Breast epithelium (tissue), 4 donors: ENCODE measurements at regions not wholly inside any gene's neighbourhood (a gene's known extent, or its start where the extent isn't known, plus 50 kb on each side); places are given as distances from the start of the nearest gene placed in this dataset.

Experiments
- DNase-seq, 2 donors: peaks; one replicate each; pipeline ENCODE4 v3.0.0-alpha.2; 2019; ENCODE audit warnings: low spot score in 2 of 2
- H3K27ac ChIP-seq, 2 donors: fragments of 200-600 bp; sonication (generic) in 1 of 2; one replicate each; pipeline ENCODE4 v1.5.1; 2016 to 2019; ENCODE audit warnings: mild to moderate bottlenecking in 1 of 2
- H3K27me3 ChIP-seq, 2 donors: fragments of 200-600 bp; sonication (generic) in 1 of 2; one replicate each; pipeline versions ENCODE4 v1.5.1 to v1.6.0; 2017 to 2019; ENCODE audit warnings: control low read depth in 1 of 2, mild to moderate bottlenecking in 1 of 2
- H3K36me3 ChIP-seq: fragments of 200-600 bp; one replicate; pipeline ENCODE4 v1.5.1; 2019
- H3K4me1 ChIP-seq, 2 donors: fragments of 200-600 bp; sonication (generic); one replicate each; pipeline ENCODE4 v1.5.1; 2016 to 2019; ENCODE audit warnings: control low read depth in 1 of 2
- H3K4me3 ChIP-seq, 3 donors: fragments of 200-600 bp; sonication (generic); 1 replicate in 2 of 3; 2 replicates in 1 of 3; pipeline ENCODE4 v1.5.1; 2016 to 2019; ENCODE audit warnings: mild to moderate bottlenecking in 3 of 3, moderate library complexity in 2 of 3
- H3K9me3 ChIP-seq, 2 donors: fragments of 200-600 bp; sonication (generic) in 1 of 2; one replicate each; pipeline ENCODE4 v1.5.1; 2016 to 2019; ENCODE audit warnings: control low read depth in 1 of 2
- CTCF ChIP-seq, 3 donors: fragments of 450-650 bp; IDR thresholded peaks; one replicate each; pipeline ENCODE4 v1.5.1; 2016 to 2017; ENCODE audit warnings: antibody characterized with exemption in 3 of 3, mild to moderate bottlenecking in 3 of 3, moderate library complexity in 3 of 3
- POLR2A ChIP-seq: fragments of 450-650 bp; IDR thresholded peaks from one replicate; pipeline ENCODE4 v1.6.1; 2016; ENCODE audit warnings: antibody characterized with exemption, mild to moderate bottlenecking, moderate library complexity
- POLR2AphosphoS5 ChIP-seq, 3 donors: sonication (generic); formaldehyde crosslinking; IDR thresholded peaks; one replicate each; pipeline ENCODE4 v1.6.1; 2017; ENCODE audit warnings: antibody characterized with exemption in 3 of 3
- intact Hi-C: fragments of 100-400 bp; cut with DNase I; formaldehyde crosslinking; loops from one replicate; pipeline ENCODE4 v1.15.1; 2023; ENCODE audit warnings: low total_unique reads

- intact Hi-C loops = no loop called here
- H3K27me3 ChIP-seq = no peaks in the 10 kb centered on the region
- TF ChIP-seq POLR2A = no peak
- TF ChIP-seq POLR2AphosphoS5 (IDR thresholded peaks at IDR 0.05) = no peak
- no peak for TF ChIP-seq CTCF (IDR thresholded peaks at IDR 0.05)
These were observed 428.2 kb upstream of the ETAA1 start for GRCh38 chr2:66968946-66969345.

GRCh38 chr2:66981074-66981473, 416.1 kb upstream of the ETAA1 start:
- Histone ChIP-seq H3K27ac (no peak overlapping the region), H3K4me3 (no peak overlapping the region), H3K27me3 (no peaks in the 10 kb centered on the region), H3K36me3 (no peaks in the 10 kb centered on the region), H3K9me3 (no peaks in the 10 kb centered on the region), H3K4me1 (no peaks in the 10 kb centered on the region)
- intact Hi-C loops = no loop called here
- TF ChIP-seq POLR2A (no peak), POLR2AphosphoS5 (IDR thresholded peaks at IDR 0.05) (no peak), CTCF (IDR thresholded peaks at IDR 0.05) (no peak)
- DNase-seq = no peak

More at GRCh38 chr2:66968946-66969345, 428.2 kb upstream of the ETAA1 start:
- Histone ChIP-seq H3K36me3 (no peaks in the 10 kb centered on the region), H3K9me3 (peaks cover 0 to 6% of the 10 kb centered on the region in 2 donors), H3K4me3 (no peak overlapping the region), H3K27ac (no peak overlapping the region), H3K4me1 (no peaks in the 10 kb centered on the region)
- DNase-seq = no peak

GRCh38 chr2:66982766-66983165, 414.4 kb upstream of the ETAA1 start:
- no peak overlapping the region for H3K4me3 ChIP-seq
- H3K36me3 ChIP-seq = no peaks in the 10 kb centered on the region
- H3K27me3 ChIP-seq = no peaks in the 10 kb centered on the region
- DNase-seq = no peak
- intact Hi-C loops = no loop called here
- H3K9me3 ChIP-seq = no peaks in the 10 kb centered on the region
- no peak for TF ChIP-seq POLR2A
- H3K27ac ChIP-seq = no peak overlapping the region
- no peaks in the 10 kb centered on the region for H3K4me1 ChIP-seq

GRCh38 chr2:66984864-66985263, 412.3 kb upstream of the ETAA1 start:
- TF ChIP-seq POLR2AphosphoS5 (IDR thresholded peaks at IDR 0.05) = no peak
- no peak for TF ChIP-seq POLR2A
- no peak for TF ChIP-seq CTCF (IDR thresholded peaks at IDR 0.05)
- no peak overlapping the region for H3K27ac ChIP-seq
- intact Hi-C loops = no loop called here

GRCh38 chr2:66985906-66986305, 411.2 kb upstream of the ETAA1 start:
- intact Hi-C loops = no loop called here
- Histone ChIP-seq H3K4me3 (no peak overlapping the region), H3K9me3 (no peaks in the 10 kb centered on the region), H3K4me1 (no peaks in the 10 kb centered on the region), H3K27ac (no peak overlapping the region), H3K27me3 (no peaks in the 10 kb centered on the region), H3K36me3 (no peaks in the 10 kb centered on the region)
- TF ChIP-seq POLR2A = no peak
- TF ChIP-seq CTCF (IDR thresholded peaks at IDR 0.05) = no peak
- TF ChIP-seq POLR2AphosphoS5 (IDR thresholded peaks at IDR 0.05) = no peak
- no peak for DNase-seq

More at GRCh38 chr2:66984864-66985263, 412.3 kb upstream of the ETAA1 start:
- Histone ChIP-seq H3K4me1 (no peaks in the 10 kb centered on the region), H3K36me3 (no peaks in the 10 kb centered on the region), H3K4me3 (no peak overlapping the region), H3K9me3 (no peaks in the 10 kb centered on the region), H3K27me3 (no peaks in the 10 kb centered on the region)
- DNase-seq = no peak

GRCh38 chr2:66987733-66988132, 409.4 kb upstream of the ETAA1 start:
- no peak overlapping the region for H3K27ac ChIP-seq
- DNase-seq = no peak
- H3K27me3 ChIP-seq = no peaks in the 10 kb centered on the region
- H3K9me3 ChIP-seq = no peaks in the 10 kb centered on the region
- H3K36me3 ChIP-seq = no peaks in the 10 kb centered on the region
- no peak overlapping the region for H3K4me3 ChIP-seq
- TF ChIP-seq POLR2AphosphoS5 (IDR thresholded peaks at IDR 0.05) (no peak), POLR2A (no peak), CTCF (IDR thresholded peaks at IDR 0.05) (no peak)
- intact Hi-C loops = no loop called here
- H3K4me1 ChIP-seq = no peaks in the 10 kb centered on the region
